Retinal pigment epithelial cell (primary cell): ENCODE measurements at regions not wholly inside any gene's neighbourhood (a gene's known extent, or its start where the extent isn't known, plus 50 kb on each side); places are given as distances from the start of the nearest gene placed in this dataset.

Experiments used
- DNase-seq: peaks from one replicate; pipeline ENCODE4 v3.0.0-alpha.2; 2010; ENCODE audit warnings: low read depth
- H3K4me3 ChIP-seq: 2 replicates; pipeline ENCODE4 v1.5.1; 2011; ENCODE audit warnings: mild to moderate bottlenecking, low read length, control low read depth, moderate library complexity
- CTCF ChIP-seq: conservative IDR thresholded peaks from 2 replicates; pipeline ENCODE4 v1.5.1; 2011; ENCODE audit warnings: low read depth, low read length, control low read depth, inconsistent platforms

GRCh38 chr18:64405161-64405560 is 256.3 kb upstream of the LINC00305 start:
- H3K4me3 ChIP-seq: no peak overlapping the region
- TF ChIP-seq CTCF: no peak
- no peak for DNase-seq

- TF ChIP-seq CTCF: no peak
- DNase-seq: no peak
- no peak overlapping the region for H3K4me3 ChIP-seq
Measured at GRCh38 chr18:64403784-64404503, 255.1 kb upstream of the LINC00305 start.

- no peak for DNase-seq
- TF ChIP-seq CTCF: no peak
- H3K4me3 ChIP-seq: no peak overlapping the region
Measured at GRCh38 chr18:64402636-64403035, 253.7 kb upstream of the LINC00305 start.

- TF ChIP-seq CTCF: no peak
- no peak for DNase-seq
- H3K4me3 ChIP-seq: no peak overlapping the region
Measured at GRCh38 chr18:64401268-64402060, 252.6 kb upstream of the LINC00305 start.

- no peak for DNase-seq
- no peak for TF ChIP-seq CTCF
- no peak overlapping the region for H3K4me3 ChIP-seq
Measured at GRCh38 chr18:64399566-64399965, 250.7 kb upstream of the LINC00305 start.

- H3K4me3 ChIP-seq: no peak overlapping the region
- no peak for DNase-seq
- TF ChIP-seq CTCF: no peak
Measured at GRCh38 chr18:64398320-64398719, 249.4 kb upstream of the LINC00305 start.

GRCh38 chr18:64392202-64392601 is 243.3 kb upstream of the LINC00305 start:
- TF ChIP-seq CTCF: no peak
- H3K4me3 ChIP-seq: no peak overlapping the region
- no peak for DNase-seq
